Astrocyte (in vitro differentiated cells and primary cell): ENCODE measurements at regions not wholly inside any gene's neighbourhood (a gene's known extent, or its start where the extent isn't known, plus 50 kb on each side); places are given as distances from the start of the nearest gene placed in this dataset.

Experiments
- EZH2 ChIP-seq: IDR thresholded peaks from 2 replicates; pipeline ENCODE4 v1.6.1; 2012; ENCODE audit warnings: mild to moderate bottlenecking, low read length, inconsistent platforms; ENCODE audit not compliant: insufficient read depth
- TF ChIP-seq, protein P1 (sequence below): IDR thresholded peaks from 2 replicates; pipeline ENCODE4 v1.5.1; 2011; ENCODE audit warnings: low read depth, mild to moderate bottlenecking, inconsistent platforms, low read length, moderate library complexity; ENCODE audit not compliant: insufficient read depth

DNA sequence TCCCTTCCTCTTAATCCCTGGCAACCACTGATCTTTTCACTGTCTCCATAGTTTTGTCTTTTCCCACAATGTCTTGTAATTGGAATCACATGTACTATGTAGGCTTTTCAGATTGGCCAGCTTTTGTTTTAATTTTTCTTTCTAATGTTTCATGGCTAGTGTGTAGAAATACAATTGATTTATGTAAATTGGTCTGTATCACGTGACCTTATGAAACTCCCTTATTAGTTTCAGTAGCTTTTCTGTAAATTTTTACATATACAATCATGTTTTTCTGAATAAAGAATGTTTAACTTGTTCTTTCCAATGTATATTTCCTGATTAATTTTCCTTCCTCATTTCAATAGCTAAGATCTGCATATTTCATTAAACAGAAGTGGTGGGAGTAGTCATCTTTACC lies 319.3 kb downstream of the MDFIC start:
- TF ChIP-seq, protein P1, sequence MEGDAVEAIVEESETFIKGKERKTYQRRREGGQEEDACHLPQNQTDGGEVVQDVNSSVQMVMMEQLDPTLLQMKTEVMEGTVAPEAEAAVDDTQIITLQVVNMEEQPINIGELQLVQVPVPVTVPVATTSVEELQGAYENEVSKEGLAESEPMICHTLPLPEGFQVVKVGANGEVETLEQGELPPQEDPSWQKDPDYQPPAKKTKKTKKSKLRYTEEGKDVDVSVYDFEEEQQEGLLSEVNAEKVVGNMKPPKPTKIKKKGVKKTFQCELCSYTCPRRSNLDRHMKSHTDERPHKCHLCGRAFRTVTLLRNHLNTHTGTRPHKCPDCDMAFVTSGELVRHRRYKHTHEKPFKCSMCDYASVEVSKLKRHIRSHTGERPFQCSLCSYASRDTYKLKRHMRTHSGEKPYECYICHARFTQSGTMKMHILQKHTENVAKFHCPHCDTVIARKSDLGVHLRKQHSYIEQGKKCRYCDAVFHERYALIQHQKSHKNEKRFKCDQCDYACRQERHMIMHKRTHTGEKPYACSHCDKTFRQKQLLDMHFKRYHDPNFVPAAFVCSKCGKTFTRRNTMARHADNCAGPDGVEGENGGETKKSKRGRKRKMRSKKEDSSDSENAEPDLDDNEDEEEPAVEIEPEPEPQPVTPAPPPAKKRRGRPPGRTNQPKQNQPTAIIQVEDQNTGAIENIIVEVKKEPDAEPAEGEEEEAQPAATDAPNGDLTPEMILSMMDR = no peak
- no peak for TF ChIP-seq EZH2
